Karpas-422 (cell line): ENCODE measurements at regions not wholly inside any gene's neighbourhood (a gene's known extent, or its start where the extent isn't known, plus 50 kb on each side); places are given as distances from the start of the nearest gene placed in this dataset. TPM values are rescaled to one million over a fixed set of nuclear protein-coding genes. Genes with fewer than 3 reads are reported as not detected.
"Not testable (repeated sequence)": the region's sequence is repeated elsewhere in the genome, so short reads cannot be mapped to it uniquely, and the experiment has no call there.

Source experiments
- DNase-seq: peaks from one replicate; pipeline ENCODE4 v3.0.0-alpha.2; 2015
- H2AFZ ChIP-seq: fragments of 200-600 bp; sonication (generic); 2 replicates; pipeline ENCODE4 v1.6.1; 2014; ENCODE audit warnings: antibody characterized with exemption, low read length, mixed read lengths
- H3K27ac ChIP-seq: fragments of 200-600 bp; sonication (generic); 2 replicates; pipeline ENCODE4 v1.5.1; 2014; ENCODE audit warnings: mild to moderate bottlenecking, low read length, moderate library complexity
- H3K27me3 ChIP-seq: fragments of 200-600 bp; sonication (generic); 2 replicates; pipeline ENCODE4 v1.6.1; 2014; ENCODE audit warnings: low read length, mixed read lengths
- H3K36me3 ChIP-seq: fragments of 200-600 bp; sonication (generic); 2 replicates; pipeline ENCODE4 v1.6.1; 2014; ENCODE audit warnings: low read length, mixed read lengths; ENCODE audit not compliant: insufficient read depth
- H3K4me1 ChIP-seq: fragments of 200-600 bp; sonication (generic); 2 replicates; pipeline ENCODE4 v1.6.1; 2014; ENCODE audit warnings: mild to moderate bottlenecking, low read length, mixed read lengths
- H3K4me2 ChIP-seq: fragments of 200-600 bp; sonication (generic); 2 replicates; pipeline ENCODE4 v1.6.1; 2014; ENCODE audit warnings: low read length, low read depth, mild to moderate bottlenecking; ENCODE audit not compliant: poor library complexity, severe bottlenecking
- H3K4me3 ChIP-seq: fragments of 200-600 bp; sonication (generic); 2 replicates; pipeline ENCODE4 v1.5.1; 2014; ENCODE audit warnings: mild to moderate bottlenecking, antibody characterized with exemption, low read length, mixed read lengths
- H3K79me2 ChIP-seq: fragments of 200-600 bp; sonication (generic); 2 replicates; pipeline ENCODE4 v1.6.1; 2014; ENCODE audit warnings: mild to moderate bottlenecking, low read length, mixed read lengths
- H3K9ac ChIP-seq: fragments of 200-600 bp; sonication (generic); 2 replicates; pipeline ENCODE4 v1.6.0; 2014; ENCODE audit warnings: low read length
- H3K9me2 ChIP-seq: fragments of 200-600 bp; sonication (generic), shearing (Covaris generic); replicated peaks from 2 replicates; pipeline ENCODE4 v1.6.0; 2014; ENCODE audit warnings: mild to moderate bottlenecking, low read length, moderate library complexity; ENCODE audit not compliant: insufficient read depth
- H3K9me3 ChIP-seq: fragments of 300-700, 200-600 bp; sonication (generic); 2 replicates; pipeline ENCODE4 v1.6.1; 2014; ENCODE audit warnings: low read length, mixed read lengths
- H4K20me1 ChIP-seq: fragments of 200-600 bp; sonication (generic); 2 replicates; pipeline ENCODE4 v1.6.1; 2014; ENCODE audit warnings: mild to moderate bottlenecking, antibody characterized with exemption, low read length, low read depth; ENCODE audit not compliant: insufficient read depth
- small RNA-seq: library from RNA; depleted of rRNA; stranded (forward); fragments of <200 nt; gene quantifications from one replicate; pipeline ENCODE3, GENCODE V24; 2014

- not testable (repeated sequence) for H3K27ac ChIP-seq, H3K36me3 ChIP-seq, H2AFZ ChIP-seq, H3K27me3 ChIP-seq, H3K4me1 ChIP-seq, H4K20me1 ChIP-seq, H3K79me2 ChIP-seq, H3K9ac ChIP-seq, H3K9me3 ChIP-seq, DNase-seq, H3K9me2 ChIP-seq, H3K4me2 ChIP-seq, H3K4me3 ChIP-seq
These were observed 235.0 kb downstream of the POTEH start for GRCh38 chr22:15924820-15925219.

DNA sequence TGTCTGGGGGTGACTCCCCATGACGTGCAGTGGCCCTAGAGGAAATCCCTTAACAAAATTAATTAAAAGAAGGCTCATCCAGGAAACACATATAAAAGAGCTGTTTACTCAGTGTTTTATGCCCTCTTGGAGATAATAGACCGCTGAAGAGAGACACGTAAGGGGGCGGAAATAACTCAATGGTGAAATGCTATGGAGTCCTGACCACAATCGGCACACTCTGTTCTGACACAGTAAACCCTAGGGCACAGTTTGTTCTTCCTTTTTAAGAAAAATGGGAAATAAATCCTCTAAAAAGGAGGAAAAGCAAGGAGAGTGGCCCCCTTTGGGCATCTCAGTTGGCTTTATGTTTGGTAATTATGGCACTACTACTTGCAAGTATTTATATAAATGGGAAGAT lies 237.3 kb downstream of the POTEH start:
- DNase-seq, H3K36me3 ChIP-seq, H3K9me3 ChIP-seq, H3K9me2 ChIP-seq, H3K27ac ChIP-seq, H3K4me3 ChIP-seq, H3K79me2 ChIP-seq, H3K4me2 ChIP-seq, H3K27me3 ChIP-seq, H3K4me1 ChIP-seq, H2AFZ ChIP-seq, H4K20me1 ChIP-seq, H3K9ac ChIP-seq: not testable (repeated sequence)

Small RNA genes lying in the stretch of these regions (small RNA-seq; reads per million reads assigned to genes)
- gene AP000522.1, result not detected
